GM23248 (cell line): ENCODE measurements at regions not wholly inside any gene's neighbourhood (a gene's known extent, or its start where the extent isn't known, plus 50 kb on each side); places are given as distances from the start of the nearest gene placed in this dataset.

Source experiments
- EZH2 ChIP-seq: fragments of 200-600 bp; sonication (generic); IDR thresholded peaks from 2 replicates; pipeline ENCODE4 v1.6.1; 2018; ENCODE audit warnings: antibody characterized with exemption, mild to moderate bottlenecking; ENCODE audit not compliant: insufficient read depth, poor library complexity, severe bottlenecking
- EZH2phosphoT487 ChIP-seq: fragments of 200-600 bp; sonication (generic); IDR thresholded peaks from 2 replicates; pipeline ENCODE4 v1.6.1; 2018; ENCODE audit warnings: antibody characterized with exemption, moderate library complexity, mild to moderate bottlenecking, low read depth; ENCODE audit not compliant: insufficient read depth

DNA sequence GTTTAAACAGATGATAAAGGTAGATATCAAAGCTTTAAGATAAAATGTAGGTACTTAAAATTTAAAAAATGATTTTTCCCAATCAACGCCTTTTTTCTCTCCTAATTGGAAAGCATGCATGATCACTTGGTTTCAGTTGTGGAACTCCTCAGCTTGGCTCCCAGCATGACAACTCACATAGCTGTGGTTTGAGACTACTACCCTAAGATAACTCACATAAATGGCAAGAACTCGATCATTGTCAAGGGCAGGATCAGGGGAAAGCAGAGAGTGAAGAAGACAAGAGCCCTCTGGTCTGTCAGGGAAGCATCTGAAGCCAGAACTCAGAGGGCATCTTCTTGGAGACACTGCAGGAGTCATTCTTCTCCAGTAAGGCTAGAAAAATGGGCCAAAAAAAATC is 516.7 kb downstream of the NTRK3 start:
- TF ChIP-seq EZH2: no peak
- TF ChIP-seq EZH2phosphoT487: no peak
